ENCODE measurements at regions not wholly inside any gene's neighbourhood (a gene's known extent, or its start where the extent isn't known, plus 50 kb on each side); places are given as distances from the start of the nearest gene placed in this dataset.

DNA sequence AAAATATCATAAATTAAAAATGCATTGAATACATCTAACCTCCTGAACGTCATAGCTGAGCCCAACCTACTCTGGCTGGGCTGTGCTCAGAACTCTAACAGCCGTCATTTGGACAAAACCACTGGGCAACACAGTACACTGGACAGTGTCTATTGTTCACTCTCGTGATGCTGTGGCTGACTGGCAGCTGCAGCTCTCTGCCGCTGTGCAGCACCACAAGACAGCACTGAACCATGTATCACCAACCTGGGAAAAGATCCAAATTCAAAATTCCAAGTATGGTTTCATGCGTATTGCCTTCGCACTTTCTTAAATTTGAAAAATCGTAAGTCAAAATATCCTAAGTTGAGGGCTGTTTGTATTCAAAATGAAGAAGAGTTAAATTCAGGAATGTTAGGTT is 145.1 kb upstream of the CNTN4 start:
- no peak for DNase-seq (ENCODE audit: low read depth)

DNA sequence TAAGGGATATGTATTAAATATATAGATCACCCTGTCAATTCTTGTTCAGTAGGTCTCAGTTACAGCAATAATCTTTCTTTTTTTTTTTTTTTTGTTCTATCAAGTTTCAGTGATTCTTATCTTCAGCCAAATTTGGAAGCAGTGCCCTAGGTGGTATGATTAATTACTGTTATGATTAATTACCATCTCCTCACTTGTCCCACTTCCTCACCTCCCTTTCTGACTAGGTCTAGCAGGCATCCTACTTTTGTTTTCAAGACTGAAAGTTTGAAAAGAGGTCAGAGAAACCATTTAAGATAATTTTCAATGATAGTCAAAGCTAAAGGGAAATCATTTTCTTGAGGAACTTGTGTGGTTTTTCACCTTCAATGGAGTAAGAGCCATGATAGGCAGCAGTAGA is 144.0 kb upstream of the CNTN4 start:
- DNase-seq (ENCODE audit: low read depth) = no peak

DNA sequence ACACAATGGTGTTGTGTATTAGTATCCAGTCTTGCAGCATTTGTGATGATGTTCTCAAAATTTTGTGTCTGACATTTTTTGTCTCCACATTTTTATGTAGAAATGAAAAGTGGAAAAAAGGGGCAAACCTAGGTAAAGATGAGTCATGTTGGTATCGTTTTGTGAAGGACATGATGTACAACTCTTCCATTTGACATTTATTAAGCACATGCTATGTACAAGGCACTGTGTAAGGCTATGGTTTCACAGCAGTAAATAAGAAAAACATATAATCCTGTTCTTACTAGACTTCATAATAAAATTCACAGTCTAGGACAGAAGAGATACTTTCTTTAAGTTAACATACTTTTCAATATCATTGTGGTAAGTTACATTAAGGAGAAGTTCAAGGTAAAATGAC is 143.5 kb upstream of the CNTN4 start:
- DNase-seq (ENCODE audit: low read depth) = no peak

DNA sequence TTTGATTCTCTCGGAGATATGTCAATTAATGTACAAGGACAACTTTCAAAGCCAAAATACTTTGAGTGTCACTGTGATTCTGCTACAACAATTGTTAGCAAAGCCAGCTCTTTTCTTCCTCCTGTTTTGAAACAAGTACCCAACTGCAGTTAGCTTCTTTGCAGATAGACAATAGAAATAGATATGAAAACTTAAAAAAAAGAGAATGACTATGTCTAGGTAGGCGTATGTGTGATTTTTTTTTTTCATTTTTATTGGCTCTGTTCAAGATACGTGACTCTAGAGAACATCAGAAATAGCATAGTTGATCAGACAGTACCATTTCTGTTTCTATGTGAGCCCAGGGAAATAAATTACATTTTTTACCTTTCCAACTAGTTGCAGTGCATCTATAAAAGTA is 142.9 kb upstream of the CNTN4 start:
- DNase-seq (ENCODE audit: low read depth) = no peak

DNA sequence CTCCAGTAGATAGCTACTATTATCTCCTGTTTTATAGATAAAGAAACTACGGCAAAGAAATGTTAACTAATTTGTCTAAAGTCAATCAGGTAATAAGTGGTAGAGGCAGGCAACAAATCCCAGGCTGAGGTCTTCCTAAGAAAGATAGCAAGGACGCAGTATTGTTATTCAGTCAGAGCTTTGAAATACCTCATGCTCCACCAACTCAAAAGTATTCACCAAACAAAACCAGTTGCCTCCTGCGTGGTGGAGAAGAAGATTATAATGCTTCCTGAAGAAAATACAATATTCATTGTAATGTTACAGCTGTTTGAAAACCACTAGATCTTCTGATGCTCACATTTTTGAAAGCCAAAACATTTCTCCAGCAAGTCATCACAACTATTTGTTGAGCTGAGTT is 138.2 kb upstream of the CNTN4 start:
- DNase-seq (ENCODE audit: low read depth) = peak; percentile 81

DNA sequence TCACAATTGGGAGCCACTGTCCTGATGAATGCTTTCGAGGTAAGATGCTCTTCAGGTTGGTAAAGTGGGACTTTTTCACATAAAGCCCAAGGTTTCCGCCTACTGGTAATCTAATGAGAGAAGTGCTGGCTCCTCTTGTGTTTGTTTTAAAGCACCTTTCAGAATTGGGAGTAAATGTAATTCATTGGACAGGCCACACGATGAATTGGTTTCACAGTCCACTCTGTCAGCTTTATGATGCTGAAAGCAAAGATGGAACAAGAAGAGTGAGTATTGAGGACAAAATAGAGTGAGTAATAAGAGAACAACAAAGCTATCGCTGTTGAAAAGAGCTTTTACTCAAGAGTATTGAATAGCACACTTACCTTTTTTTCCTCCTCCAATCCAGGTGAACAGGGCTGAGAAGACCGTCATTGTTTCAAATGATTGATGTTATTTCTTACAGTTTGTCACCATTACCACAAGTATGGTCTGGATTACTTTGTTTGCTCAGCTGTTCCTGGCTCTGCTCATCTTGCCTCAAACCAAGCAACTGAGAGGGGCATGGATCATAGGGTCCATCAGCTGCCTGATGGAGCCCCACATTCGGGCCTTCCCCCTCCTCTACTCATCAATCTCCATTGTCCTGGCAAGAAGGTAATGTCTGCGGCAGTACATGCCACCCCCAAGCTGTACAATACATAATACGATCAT is 136.1 kb upstream of the CNTN4 start:
- no peak for DNase-seq (ENCODE audit: low read depth)

DNA sequence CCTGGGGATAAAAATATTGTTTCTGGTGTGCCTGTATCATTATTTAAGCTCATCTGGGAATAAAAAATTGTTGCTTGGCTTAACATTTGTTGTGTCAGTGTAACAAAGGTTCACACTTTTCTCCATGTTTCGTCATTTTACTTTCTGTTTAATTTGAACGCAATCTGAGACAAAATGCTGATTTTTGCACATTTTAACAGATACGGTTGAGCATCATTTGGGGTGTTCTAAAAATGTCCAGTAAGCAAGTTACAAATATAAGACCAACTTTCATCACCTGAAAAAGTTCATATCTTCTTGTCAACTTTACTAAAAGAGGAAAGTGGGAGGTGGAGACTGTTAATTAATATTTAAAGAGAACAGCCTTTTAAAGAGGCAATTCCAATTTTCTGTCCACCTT is 134.8 kb upstream of the CNTN4 start:
- no peak for DNase-seq (ENCODE audit: low read depth)

DNA sequence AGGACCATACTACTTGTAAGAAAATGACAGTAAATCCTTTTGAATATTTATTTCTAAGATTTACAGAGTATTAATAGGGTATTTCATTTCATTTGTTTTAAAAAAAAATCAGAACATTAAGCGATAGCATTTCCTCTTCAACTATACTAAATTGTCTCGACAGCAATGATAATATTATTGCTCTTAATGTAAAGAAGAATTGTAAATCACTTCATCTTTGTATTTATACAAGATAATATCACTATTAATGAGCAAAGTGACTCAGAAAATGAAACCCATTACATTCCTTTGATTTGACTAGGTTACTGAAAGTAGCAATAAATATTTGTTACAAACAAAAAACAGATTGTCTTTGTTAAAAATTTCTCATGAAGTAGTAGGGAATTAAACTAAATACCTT is 131.1 kb upstream of the CNTN4 start:
- DNase-seq (ENCODE audit: low read depth) = no peak

DNA sequence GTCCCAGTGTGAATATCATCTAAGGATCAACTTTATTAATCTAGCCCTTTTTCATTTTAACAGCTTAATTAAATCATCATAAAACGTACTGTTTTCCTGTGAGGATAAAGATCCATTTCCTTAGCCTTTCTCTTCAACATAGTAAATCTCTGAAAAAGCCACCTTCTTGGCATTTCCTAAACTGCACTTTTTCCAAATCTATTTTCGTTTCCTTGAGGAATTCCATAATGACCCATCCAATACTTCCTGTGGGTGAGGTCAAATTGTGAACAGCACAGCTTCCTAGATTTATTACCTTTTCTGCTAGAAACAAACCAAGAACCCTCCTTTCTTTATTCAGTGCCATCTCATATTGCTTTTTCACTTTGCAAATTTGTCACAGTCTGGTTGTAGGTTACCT is 129.4 kb upstream of the CNTN4 start:
- DNase-seq (ENCODE audit: low read depth) = no peak

DNA sequence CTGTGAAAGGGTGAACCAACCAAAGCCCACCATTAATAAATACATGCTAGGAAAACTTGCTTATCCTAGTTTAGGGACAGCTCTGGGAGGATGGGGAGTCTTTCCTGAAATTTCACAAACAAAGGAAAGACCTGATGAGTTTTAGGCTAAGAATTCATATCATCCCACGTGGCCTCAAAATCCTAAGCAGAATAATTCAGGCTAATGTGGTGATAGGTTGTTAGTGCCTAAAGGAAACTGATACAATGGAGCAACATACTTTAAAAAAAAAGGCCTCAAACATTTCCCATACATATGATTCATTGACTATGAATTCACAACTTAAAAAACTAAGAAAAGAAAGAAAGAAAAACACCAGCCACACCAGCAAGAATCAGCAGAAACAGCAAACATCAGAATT is 126.9 kb upstream of the CNTN4 start:
- DNase-seq (ENCODE audit: low read depth) = peak; percentile 60

DNA sequence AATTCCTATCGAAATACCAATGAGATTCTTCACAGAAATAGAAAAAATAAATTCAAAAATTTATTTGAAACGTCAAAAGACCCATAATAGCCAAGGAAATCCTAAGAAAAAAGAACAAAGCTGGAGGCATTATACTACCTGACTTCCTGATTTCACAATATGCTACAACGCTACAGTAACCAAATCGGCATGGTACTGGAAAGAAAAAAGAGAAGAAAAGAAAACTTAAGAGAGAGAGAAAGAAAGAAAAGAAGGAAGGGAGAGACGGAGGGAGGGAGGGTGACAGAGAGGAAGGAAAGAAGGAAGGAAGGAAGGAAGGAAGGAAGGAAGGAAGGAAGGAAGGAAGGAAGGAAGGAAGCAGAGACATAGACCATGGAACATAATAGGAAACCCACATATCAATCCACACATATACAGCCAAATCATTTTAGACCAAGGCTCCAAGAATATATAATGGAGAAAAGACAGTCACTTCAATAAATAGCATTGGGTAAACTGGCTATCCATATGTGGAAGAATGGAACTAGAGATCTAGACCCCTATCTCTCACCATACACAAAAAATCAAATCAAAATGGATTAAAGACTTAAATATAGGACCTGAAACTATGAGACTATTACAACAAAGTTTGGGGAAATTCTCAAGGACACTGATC is 118.6 kb upstream of the CNTN4 start:
- no peak for DNase-seq (ENCODE audit: low read depth)

DNA sequence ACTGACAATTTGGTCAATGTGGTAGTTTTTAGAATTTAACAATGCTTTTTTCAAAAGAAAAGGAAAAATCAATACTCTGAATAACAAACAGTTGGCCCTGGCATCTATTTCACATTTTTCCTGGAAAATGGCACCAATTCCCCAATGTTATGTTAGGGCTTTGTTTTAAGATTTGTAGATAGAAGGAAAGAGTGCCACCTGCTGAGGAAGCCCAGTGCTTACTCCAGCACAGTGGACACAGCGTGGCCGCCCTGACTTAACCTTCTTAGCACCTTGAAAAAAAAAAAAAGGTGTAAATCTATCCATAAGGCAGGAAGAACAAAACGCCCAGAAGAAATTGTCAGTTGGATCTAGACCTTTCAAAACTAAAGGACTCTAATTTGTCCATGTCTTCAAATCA is 110.7 kb upstream of the CNTN4 start:
- DNase-seq (ENCODE audit: low read depth) = peak; percentile 58

DNA sequence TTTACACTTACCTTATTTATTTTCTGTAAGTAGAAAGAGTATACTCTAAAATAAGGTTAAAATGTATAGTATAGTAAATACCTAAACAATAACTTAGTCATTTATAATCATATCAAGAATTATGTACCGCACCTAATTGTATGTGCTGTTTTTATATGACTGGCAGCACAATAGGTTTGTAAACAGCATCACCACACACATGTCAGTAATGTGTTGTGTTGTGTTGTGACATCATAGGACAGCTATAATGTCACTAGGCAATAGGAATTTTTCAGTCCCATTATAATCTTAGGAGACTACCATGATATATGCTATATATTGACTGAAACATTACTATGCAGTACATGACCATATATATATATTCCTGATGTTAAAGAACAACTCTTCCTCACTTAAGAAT is 99.9 kb upstream of the CNTN4 start:
- no peak for DNase-seq (ENCODE audit: low read depth)

DNA sequence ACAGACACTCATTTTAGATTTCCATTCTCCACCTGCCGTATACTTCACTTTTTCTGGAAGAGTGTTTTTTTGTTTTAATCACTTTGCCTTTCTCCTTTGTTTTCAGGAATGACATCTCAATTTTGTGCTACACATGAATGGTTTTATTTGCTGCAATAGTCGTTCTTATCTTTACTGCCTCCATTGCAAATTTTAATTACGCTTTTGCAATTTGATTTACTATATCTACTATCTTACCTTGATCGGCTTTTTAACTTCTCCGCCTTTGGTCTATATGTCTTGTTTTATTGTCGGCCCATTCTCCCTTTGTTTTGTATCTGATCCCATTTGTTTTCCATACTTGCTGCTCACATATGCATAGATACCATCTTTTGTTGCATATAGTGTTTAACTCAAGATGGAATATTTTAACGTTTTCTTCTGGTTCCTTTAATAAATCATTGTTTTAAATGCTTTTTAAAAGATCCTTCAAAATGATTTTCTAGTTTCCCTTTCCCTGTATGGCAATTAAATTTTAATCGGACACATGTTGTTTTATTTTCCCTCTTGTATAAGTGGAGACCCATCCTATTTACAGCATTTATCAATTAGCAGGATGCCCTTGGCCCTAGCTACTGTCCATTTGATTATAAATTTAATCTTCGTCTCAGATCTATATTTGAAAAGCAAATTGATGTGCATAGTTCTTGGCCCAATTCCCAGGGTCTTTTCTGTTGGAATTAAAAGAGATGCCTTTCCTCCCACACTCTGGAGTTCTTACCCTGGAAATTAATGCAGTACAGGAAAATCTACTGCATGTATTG is 97.2 kb upstream of the CNTN4 start:
- DNase-seq (ENCODE audit: low read depth) = no peak

DNA sequence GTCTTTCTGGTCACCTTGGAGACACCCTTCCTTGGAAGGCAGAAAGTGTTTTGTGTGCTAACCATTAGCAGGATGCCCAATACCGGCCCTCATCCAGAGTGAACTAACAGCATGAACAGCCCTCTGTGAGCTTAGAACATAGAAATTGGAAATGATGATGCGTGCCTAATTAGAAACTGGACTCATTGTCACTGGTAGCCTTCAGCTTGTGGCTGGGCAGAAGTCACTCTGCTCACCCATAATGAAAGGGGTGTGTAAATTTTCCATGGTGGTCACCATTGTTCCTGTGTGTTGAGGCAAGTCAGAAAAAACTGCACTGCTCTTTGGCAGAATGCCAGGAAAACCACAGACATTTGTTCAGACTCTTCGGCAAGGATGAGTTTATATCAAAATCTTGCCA is 74.7 kb upstream of the CNTN4 start:
- DNase-seq (ENCODE audit: low read depth) = peak; percentile 88

DNA sequence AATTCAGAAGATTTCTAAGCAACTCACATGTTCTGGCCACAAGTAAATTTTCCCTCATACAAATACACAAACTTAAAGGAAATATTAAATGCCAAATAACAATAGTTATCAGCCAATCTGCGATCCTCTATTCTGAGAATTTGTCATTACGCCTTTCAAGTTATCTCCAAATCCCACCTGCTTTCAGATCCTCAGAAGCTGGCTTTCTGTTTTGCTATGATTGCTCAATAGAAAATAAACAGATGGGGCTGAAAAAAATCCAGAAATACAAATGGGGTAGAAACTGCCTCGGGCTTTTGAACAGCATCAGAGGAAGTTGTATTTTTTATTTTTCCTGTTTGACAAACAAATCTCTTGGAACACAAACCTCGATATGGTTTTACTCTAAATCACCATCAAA is 74.0 kb upstream of the CNTN4 start:
- DNase-seq (ENCODE audit: low read depth) = no peak

DNA sequence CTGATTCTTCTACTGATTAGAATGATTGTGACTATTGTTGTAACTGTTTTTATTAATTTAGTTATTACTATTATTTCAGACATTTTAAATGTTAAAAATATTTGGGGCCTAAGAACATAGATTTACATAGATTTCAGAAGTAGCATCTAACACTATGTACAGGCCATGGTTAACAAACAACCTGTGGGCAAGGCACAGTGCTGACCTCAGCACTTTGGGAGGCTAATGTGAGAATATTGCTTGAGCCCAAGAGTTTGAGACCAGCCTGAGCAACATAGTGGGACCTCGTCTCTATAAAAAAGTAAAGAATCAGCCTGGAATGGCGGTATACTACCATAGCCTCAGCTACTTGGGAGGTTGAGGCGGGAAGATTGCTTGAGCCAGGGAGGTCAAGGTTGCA is 69.1 kb upstream of the CNTN4 start:
- no peak for DNase-seq (ENCODE audit: low read depth)

DNA sequence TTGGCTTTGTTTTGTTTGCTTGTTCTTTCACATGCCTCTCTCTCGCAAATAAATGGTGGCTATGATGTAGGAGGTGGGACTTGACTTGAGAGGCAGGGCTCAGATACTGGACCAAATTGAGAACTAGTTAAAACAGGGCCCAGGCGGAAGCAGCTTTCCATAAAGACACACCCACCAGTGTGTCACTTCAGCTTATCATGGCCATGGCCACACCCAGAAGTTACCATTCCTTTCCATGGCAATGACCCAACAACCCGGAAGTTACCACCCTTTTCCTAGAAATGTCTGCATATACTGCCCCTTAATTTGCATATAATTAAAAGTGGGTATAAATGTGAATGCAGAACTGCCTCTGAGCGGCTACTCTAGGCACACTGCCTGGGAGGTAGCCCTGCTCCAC is 62.6 kb upstream of the CNTN4 start:
- no peak for DNase-seq (ENCODE audit: low read depth)

DNA sequence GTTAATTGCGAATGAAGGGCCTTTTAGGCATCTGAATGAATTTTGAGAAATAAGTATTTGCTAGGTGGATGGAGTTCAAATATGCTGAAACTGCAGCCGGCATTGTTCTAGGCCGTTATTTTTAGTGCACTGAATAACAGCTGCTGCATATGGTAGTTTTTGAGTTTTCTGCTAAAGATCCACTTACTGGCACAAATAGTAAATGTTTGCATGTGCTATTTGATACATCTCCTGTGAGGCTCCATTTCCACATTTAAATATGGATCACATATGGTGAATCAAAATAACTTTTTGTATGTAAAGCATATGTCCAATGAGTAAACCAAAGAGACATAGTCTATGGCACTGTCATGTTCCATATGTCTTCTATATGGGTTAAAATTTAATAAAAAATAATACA is 56.7 kb upstream of the CNTN4 start:
- no peak for DNase-seq (ENCODE audit: low read depth)
